HCT116 (cell line): ENCODE measurements at regions not wholly inside any gene's neighbourhood (a gene's known extent, or its start where the extent isn't known, plus 50 kb on each side); places are given as distances from the start of the nearest gene placed in this dataset.

Experiments
- ATAC-seq: fragments of 200-7000 bp; cut with Tn5 transposase; 2 replicates; pipeline ENCODE4 v1.9.1; 2020; ENCODE audit warnings: mild to moderate bottlenecking, moderate library complexity
- BruUV-seq: library from RNA; stranded (reverse); fragments of 400-500 nt; replicated peaks from 2 replicates; lab custom pipeline; 2021; lab: Mats Ljungman, UMichigan
- CTCF ChIA-PET: fragments of 300-600 bp; sonication (Branson Sonifier 250); formaldehyde crosslinking; loops from one replicate; lab custom pipeline; 2021; ENCODE audit warnings: antibody characterized with exemption; lab: Charles Lee
- POLR2A ChIA-PET: fragments of 300-600, 350-600 bp; sonication (Branson Sonifier 250); formaldehyde crosslinking; loops from one replicate; lab custom pipeline; 2021; ENCODE audit warnings: antibody characterized with exemption; lab: Charles Lee
- RAD21 ChIA-PET, 2 experiments: fragments of 300-600 bp; sonication (Branson Sonifier 250); formaldehyde crosslinking; loops; one replicate each; lab custom pipeline; 2023; ENCODE audit warnings: low total read pairs in 2 of 2; ENCODE audit not compliant: uncharacterized antibody in 2 of 2, unreplicated experiment in 2 of 2, low non-redundant PET in 1 of 2; lab: Charles Lee
- DNase-seq: peaks from one replicate; pipeline ENCODE4 v3.0.0-alpha.2; 2010; ENCODE audit warnings: low read depth, low spot score
- H2AFZ ChIP-seq: fragments of 200-600 bp; shearing (Covaris generic), sonication (generic); 2 replicates; pipeline ENCODE4 v1.6.1; 2017; ENCODE audit warnings: low read depth, mixed run types, mixed read lengths, antibody characterized with exemption, low read length; ENCODE audit not compliant: poor library complexity, severe bottlenecking
- H3K27ac ChIP-seq: 2 replicates; pipeline ENCODE4 v1.5.1; 2012; ENCODE audit warnings: low read depth, low read length
- H3K27me3 ChIP-seq: fragments of 200-600 bp; sonication (generic); 2 replicates; pipeline ENCODE4 v1.6.1; 2016; ENCODE audit warnings: mixed run types, low read length, mixed read lengths; ENCODE audit not compliant: insufficient read depth
- H3K36me3 ChIP-seq, 2 experiments: fragments of 200-500 bp in 1 of 2; fragments of 200-600 bp in 1 of 2; sonication (Bioruptor generic) in 1 of 2; sonication (generic) in 1 of 2; 2 replicates each; pipeline versions ENCODE4 v1.5.1 to v1.6.1; 2014 to 2016; ENCODE audit warnings: low read length in 2 of 2, inconsistent platforms in 1 of 2, mixed read lengths in 1 of 2, mixed run types in 1 of 2; ENCODE audit not compliant: insufficient read depth in 2 of 2, control insufficient read depth in 1 of 2
- H3K4me1 ChIP-seq, 2 experiments: fragments of 200-600 bp in 1 of 2; sonication (generic) in 1 of 2; 2 replicates each; pipeline versions ENCODE4 v1.5.1 to v1.6.1; 2012 to 2017; ENCODE audit warnings: low read length in 2 of 2, inconsistent platforms in 1 of 2, mild to moderate bottlenecking in 1 of 2, mixed read lengths in 1 of 2, mixed run types in 1 of 2, moderate library complexity in 1 of 2; ENCODE audit not compliant: insufficient read depth in 2 of 2, control insufficient read depth in 1 of 2
- H3K4me2 ChIP-seq: fragments of 200-600 bp; sonication (generic); 2 replicates; pipeline ENCODE4 v1.6.1; 2017; ENCODE audit warnings: mixed run types, low read length, mixed read lengths
- H3K4me3 ChIP-seq, 2 experiments: fragments of 200-600 bp in 1 of 2; sonication (generic) in 1 of 2; replicated peaks in 1 of 2; 2 replicates each; pipeline ENCODE4 v1.5.1; 2011 to 2016; ENCODE audit warnings: low read length in 2 of 2, control low read depth in 1 of 2, low read depth in 1 of 2, mild to moderate bottlenecking in 1 of 2, mixed read lengths in 1 of 2, mixed run types in 1 of 2
- H3K79me2 ChIP-seq: fragments of 200-600 bp; sonication (generic); 2 replicates; pipeline ENCODE4 v1.6.1; 2017; ENCODE audit warnings: mild to moderate bottlenecking, mixed run types, low read length, moderate library complexity, mixed read lengths; ENCODE audit not compliant: insufficient read depth
- H3K9ac ChIP-seq: fragments of 200-600 bp; sonication (generic); 2 replicates; pipeline ENCODE4 v1.6.1; 2016; ENCODE audit warnings: low read length, mixed read lengths
- H3K9me2 ChIP-seq: fragments of 200-600 bp; sonication (generic), shearing (Covaris generic); 2 replicates; pipeline ENCODE4 v1.6.1; 2017; ENCODE audit warnings: mixed run types, mild to moderate bottlenecking, moderate library complexity; ENCODE audit not compliant: insufficient read depth
- H3K9me3 ChIP-seq, 2 experiments: fragments of 200-500 bp in 1 of 2; fragments of 200-600 bp in 1 of 2; sonication (Bioruptor generic) in 1 of 2; sonication (generic) in 1 of 2; 2 replicates each; pipeline ENCODE4 v1.6.1; 2014 to 2017; ENCODE audit warnings: low read length in 2 of 2, mixed read lengths in 2 of 2, inconsistent platforms in 1 of 2, low read depth in 1 of 2, mild to moderate bottlenecking in 1 of 2, mixed run types in 1 of 2, moderate library complexity in 1 of 2; ENCODE audit not compliant: control insufficient read depth in 1 of 2, insufficient read depth in 1 of 2
- H4K20me1 ChIP-seq: fragments of 200-600 bp; sonication (generic), shearing (Covaris generic); 2 replicates; pipeline ENCODE4 v1.6.1; 2017; ENCODE audit warnings: mixed run types, mild to moderate bottlenecking, moderate library complexity; ENCODE audit not compliant: insufficient read depth
- CBX3 ChIP-seq: IDR thresholded peaks from 2 replicates; pipeline ENCODE4 v1.6.1; 2012; ENCODE audit warnings: low read depth
- CEBPB ChIP-seq: IDR thresholded peaks from 2 replicates; pipeline ENCODE4 v1.6.1; 2012; ENCODE audit warnings: low read depth
- EGR1 ChIP-seq: IDR thresholded peaks from 2 replicates; pipeline ENCODE4 v1.6.1; 2012; ENCODE audit warnings: low read depth
- ELF1 ChIP-seq: IDR thresholded peaks from 2 replicates; pipeline ENCODE4 v1.6.1; 2012; ENCODE audit warnings: low read depth, borderline replicate concordance
- JUND ChIP-seq: IDR thresholded peaks from 2 replicates; pipeline ENCODE4 v1.6.1; 2012
- POLR2AphosphoS5 ChIP-seq: IDR thresholded peaks from 2 replicates; pipeline ENCODE4 v1.6.1; 2011; ENCODE audit warnings: mild to moderate bottlenecking, low read depth, low read length, moderate library complexity
- SIN3A ChIP-seq: IDR thresholded peaks from 2 replicates; pipeline ENCODE4 v1.6.1; 2012; ENCODE audit warnings: low read depth
- intact Hi-C: fragments of 100-400 bp; cut with micrococcal nuclease; formaldehyde crosslinking; loops from 2 replicates; pipeline ENCODE4 v1.10.0; 2022
- TF ChIP-seq, protein P1 (sequence below): IDR thresholded peaks from 2 replicates; pipeline ENCODE4 v1.6.1; 2012; ENCODE audit warnings: low read depth
- TF ChIP-seq, protein P2 (sequence below): IDR thresholded peaks from 2 replicates; pipeline ENCODE4 v1.6.1; 2012
- TF ChIP-seq, protein P3 (sequence below): IDR thresholded peaks from 2 replicates; pipeline ENCODE4 v1.6.1; 2011; ENCODE audit warnings: mild to moderate bottlenecking, low read length, moderate library complexity; ENCODE audit not compliant: insufficient replicate concordance; ENCODE audit errors: extremely low read depth
- TF ChIP-seq, protein P4 (sequence below), 3 experiments: fragments of 200-600 bp in 1 of 3; sonication (generic) in 1 of 3; IDR thresholded peaks in 2 of 3; conservative IDR thresholded peaks in 1 of 3; 2 replicates each; pipeline ENCODE4 v1.5.1; 2012 to 2017; ENCODE audit warnings: low read depth in 2 of 3, low read length in 2 of 3, antibody characterized with exemption in 1 of 3, borderline replicate concordance in 1 of 3, control low read depth in 1 of 3, mild to moderate bottlenecking in 1 of 3, mixed read lengths in 1 of 3, mixed run types in 1 of 3, moderate library complexity in 1 of 3; ENCODE audit not compliant: insufficient read depth in 1 of 3

DNA sequence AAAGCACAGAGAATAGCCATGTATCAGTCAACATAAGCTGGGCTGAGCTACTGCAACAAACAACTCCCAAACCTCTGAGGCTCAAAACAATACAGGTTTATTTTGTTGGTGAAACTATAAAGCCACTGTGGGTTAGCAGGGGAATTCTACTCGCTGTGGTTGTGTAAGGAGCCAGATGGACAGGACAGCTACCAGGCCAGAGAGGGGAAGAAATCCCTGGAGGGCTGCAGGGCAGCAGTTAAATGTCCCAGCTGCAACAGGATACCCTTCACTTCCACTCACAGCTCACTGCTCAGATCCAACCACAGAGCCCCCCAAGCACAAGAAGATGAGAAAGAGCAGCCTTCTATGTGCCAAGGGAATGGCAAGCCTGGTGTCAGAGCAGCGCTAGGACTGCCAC, 245.9 kb upstream of the RAB6C start:
- intact Hi-C loops: no loop called here

DNA sequence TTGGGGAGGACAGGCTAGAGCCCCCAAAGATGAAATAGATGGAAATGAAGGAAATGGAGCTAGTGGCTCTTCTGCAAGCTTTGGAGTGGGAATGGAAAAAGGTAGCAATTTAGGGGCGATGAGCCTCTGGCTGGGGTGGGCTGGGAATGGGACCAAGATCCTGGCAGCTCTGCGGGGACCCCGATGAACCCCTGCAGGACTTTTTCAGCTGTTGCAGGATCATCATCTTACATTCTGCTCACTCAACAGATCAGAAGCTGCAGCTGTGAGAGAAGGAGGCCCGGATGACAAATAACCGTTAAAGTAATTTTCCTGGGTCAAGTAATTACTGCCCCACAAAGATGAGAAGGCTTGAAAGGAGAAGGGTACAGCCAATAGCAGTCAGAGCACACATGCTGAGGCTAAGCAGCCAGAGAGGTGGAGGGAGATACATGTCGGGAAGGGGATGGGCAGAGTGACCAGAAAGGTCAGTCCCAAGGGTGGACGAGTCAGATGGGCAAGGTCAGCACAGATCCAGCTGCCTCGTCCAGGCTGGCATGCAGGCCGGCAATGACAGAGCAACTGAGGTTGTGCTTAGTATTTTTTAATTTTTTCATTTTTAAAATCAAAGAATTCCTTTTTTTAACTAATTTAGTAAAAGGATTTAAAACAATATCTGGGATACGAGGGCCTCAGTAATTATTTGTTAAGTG, 245.0 kb upstream of the RAB6C start:
- BruUV-seq: no TSS peak
- RAD21 ChIA-PET: no interaction called here

More for the DNA sequence above, 245.9 kb upstream of the RAB6C start:
- RAD21 ChIA-PET: no interaction called here
- peaks cover 14% of the 10 kb centered on the region for H3K27me3 ChIP-seq
- H3K9me3 ChIP-seq: no peaks in the 10 kb centered on the region
- H3K36me3 ChIP-seq: no peaks in the 10 kb centered on the region
- no peak overlapping the region for H3K4me2 ChIP-seq
- no peak overlapping the region for H3K4me3 ChIP-seq
- no peaks in the 10 kb centered on the region for H3K4me1 ChIP-seq
- POLR2A ChIA-PET: no interaction called here
- DNase-seq (no peak), ATAC-seq (no peak)
- H4K20me1 ChIP-seq: no peaks in the 10 kb centered on the region
- no peaks in the 10 kb centered on the region for H3K79me2 ChIP-seq
- no peak overlapping the region for H3K27ac ChIP-seq
- CTCF ChIA-PET: no interaction called here
- H3K9ac ChIP-seq: no peak overlapping the region
- H3K9me2 ChIP-seq: no peaks in the 10 kb centered on the region
- no peak overlapping the region for H2AFZ ChIP-seq
- TF ChIP-seq JUND: no peak
- no peak for TF ChIP-seq CBX3
- BruUV-seq: no TSS peak

More for the DNA sequence above, 245.0 kb upstream of the RAB6C start:
- Histone ChIP-seq H3K4me3 (no peak overlapping the region), H3K9me2 (no peaks in the 10 kb centered on the region), H3K9me3 (no peaks in the 10 kb centered on the region), H3K4me1 (no peaks in the 10 kb centered on the region), H4K20me1 (no peaks in the 10 kb centered on the region), H3K79me2 (no peaks in the 10 kb centered on the region), H3K4me2 (no peak overlapping the region), H3K27ac (no peak overlapping the region), H2AFZ (no peak overlapping the region), H3K9ac (no peak overlapping the region), H3K27me3 (peaks cover 14% of the 10 kb centered on the region), H3K36me3 (no peaks in the 10 kb centered on the region)
- intact Hi-C loops: no loop called here
- ChIA-PET CTCF (no interaction called here), POLR2A (no interaction called here)
- TF ChIP-seq, protein P1, sequence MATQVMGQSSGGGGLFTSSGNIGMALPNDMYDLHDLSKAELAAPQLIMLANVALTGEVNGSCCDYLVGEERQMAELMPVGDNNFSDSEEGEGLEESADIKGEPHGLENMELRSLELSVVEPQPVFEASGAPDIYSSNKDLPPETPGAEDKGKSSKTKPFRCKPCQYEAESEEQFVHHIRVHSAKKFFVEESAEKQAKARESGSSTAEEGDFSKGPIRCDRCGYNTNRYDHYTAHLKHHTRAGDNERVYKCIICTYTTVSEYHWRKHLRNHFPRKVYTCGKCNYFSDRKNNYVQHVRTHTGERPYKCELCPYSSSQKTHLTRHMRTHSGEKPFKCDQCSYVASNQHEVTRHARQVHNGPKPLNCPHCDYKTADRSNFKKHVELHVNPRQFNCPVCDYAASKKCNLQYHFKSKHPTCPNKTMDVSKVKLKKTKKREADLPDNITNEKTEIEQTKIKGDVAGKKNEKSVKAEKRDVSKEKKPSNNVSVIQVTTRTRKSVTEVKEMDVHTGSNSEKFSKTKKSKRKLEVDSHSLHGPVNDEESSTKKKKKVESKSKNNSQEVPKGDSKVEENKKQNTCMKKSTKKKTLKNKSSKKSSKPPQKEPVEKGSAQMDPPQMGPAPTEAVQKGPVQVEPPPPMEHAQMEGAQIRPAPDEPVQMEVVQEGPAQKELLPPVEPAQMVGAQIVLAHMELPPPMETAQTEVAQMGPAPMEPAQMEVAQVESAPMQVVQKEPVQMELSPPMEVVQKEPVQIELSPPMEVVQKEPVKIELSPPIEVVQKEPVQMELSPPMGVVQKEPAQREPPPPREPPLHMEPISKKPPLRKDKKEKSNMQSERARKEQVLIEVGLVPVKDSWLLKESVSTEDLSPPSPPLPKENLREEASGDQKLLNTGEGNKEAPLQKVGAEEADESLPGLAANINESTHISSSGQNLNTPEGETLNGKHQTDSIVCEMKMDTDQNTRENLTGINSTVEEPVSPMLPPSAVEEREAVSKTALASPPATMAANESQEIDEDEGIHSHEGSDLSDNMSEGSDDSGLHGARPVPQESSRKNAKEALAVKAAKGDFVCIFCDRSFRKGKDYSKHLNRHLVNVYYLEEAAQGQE: no peak
- TF ChIP-seq, protein P2, sequence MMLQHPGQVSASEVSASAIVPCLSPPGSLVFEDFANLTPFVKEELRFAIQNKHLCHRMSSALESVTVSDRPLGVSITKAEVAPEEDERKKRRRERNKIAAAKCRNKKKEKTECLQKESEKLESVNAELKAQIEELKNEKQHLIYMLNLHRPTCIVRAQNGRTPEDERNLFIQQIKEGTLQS: no peak
- TF ChIP-seq CEBPB (no peak), POLR2AphosphoS5 (no peak), SIN3A (no peak), ELF1 (no peak), EGR1 (no peak)
- TF ChIP-seq, protein P3, sequence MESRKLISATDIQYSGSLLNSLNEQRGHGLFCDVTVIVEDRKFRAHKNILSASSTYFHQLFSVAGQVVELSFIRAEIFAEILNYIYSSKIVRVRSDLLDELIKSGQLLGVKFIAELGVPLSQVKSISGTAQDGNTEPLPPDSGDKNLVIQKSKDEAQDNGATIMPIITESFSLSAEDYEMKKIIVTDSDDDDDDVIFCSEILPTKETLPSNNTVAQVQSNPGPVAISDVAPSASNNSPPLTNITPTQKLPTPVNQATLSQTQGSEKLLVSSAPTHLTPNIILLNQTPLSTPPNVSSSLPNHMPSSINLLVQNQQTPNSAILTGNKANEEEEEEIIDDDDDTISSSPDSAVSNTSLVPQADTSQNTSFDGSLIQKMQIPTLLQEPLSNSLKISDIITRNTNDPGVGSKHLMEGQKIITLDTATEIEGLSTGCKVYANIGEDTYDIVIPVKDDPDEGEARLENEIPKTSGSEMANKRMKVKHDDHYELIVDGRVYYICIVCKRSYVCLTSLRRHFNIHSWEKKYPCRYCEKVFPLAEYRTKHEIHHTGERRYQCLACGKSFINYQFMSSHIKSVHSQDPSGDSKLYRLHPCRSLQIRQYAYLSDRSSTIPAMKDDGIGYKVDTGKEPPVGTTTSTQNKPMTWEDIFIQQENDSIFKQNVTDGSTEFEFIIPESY: no peak
- TF ChIP-seq, protein P4, sequence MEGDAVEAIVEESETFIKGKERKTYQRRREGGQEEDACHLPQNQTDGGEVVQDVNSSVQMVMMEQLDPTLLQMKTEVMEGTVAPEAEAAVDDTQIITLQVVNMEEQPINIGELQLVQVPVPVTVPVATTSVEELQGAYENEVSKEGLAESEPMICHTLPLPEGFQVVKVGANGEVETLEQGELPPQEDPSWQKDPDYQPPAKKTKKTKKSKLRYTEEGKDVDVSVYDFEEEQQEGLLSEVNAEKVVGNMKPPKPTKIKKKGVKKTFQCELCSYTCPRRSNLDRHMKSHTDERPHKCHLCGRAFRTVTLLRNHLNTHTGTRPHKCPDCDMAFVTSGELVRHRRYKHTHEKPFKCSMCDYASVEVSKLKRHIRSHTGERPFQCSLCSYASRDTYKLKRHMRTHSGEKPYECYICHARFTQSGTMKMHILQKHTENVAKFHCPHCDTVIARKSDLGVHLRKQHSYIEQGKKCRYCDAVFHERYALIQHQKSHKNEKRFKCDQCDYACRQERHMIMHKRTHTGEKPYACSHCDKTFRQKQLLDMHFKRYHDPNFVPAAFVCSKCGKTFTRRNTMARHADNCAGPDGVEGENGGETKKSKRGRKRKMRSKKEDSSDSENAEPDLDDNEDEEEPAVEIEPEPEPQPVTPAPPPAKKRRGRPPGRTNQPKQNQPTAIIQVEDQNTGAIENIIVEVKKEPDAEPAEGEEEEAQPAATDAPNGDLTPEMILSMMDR (IDR thresholded peaks at IDR 0.05 in 2 of 3, conservative IDR thresholded peaks at IDR 0.05 in 1 of 3; ENCODE audit: borderline replicate concordance in 1 of 3, insufficient read depth in 1 of 3, low read depth in 2 of 3, low read length in 2 of 3): no peak
- no peak for ATAC-seq
- no peak for DNase-seq
